ENCODE measurements at regions not wholly inside any gene's neighbourhood (a gene's known extent, or its start where the extent isn't known, plus 50 kb on each side); places are given as distances from the start of the nearest gene placed in this dataset.

DNA sequence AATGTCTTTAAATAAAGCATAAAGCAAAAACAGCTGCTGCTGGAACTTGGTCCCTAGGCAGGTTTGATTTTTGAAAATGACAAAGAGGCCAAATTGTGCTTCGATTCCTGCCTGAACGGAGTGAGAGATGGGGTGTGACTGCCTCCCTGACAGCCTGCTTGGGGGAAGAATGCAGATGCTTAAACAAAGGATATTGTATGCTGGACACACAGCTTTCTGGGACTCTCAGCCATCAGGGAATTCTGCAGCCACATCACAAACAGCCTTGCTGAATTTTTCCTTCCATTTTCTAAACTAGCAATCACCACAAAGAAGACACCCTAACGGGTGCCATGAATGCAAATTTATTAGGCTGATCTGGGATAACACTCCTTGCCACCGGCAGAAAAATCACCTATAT lies 83.9 kb upstream of the CPEB2 start:
- no peak for DNase-seq
- H3K18ac ChIP-seq (ENCODE audit: low read length), result no peak overlapping the region
- H3K14ac ChIP-seq (ENCODE audit: low read length), result no peak overlapping the region
- H3K4me2 ChIP-seq (ENCODE audit: low read length), result no peak overlapping the region
- no peaks in the 10 kb centered on the region for H3K79me2 ChIP-seq (ENCODE audit: control insufficient read depth, insufficient read depth, low read length, poor library complexity)
- no peaks in the 10 kb centered on the region for H3K79me1 ChIP-seq (ENCODE audit: low read length)
- no peak overlapping the region for H3K9ac ChIP-seq (ENCODE audit: low read length)
- no peak overlapping the region for H2AFZ ChIP-seq (ENCODE audit: insufficient read depth, low read length, poor library complexity)
- H3K23ac ChIP-seq (ENCODE audit: low read length), result no peak overlapping the region
- H4K8ac ChIP-seq (ENCODE audit: low read depth, low read length), result no peak overlapping the region
- H4K91ac ChIP-seq (ENCODE audit: low read depth, low read length), result no peak overlapping the region
- no peak overlapping the region for H4K12ac ChIP-seq (ENCODE audit: low read depth, low read length)
- H2BK120ac ChIP-seq (ENCODE audit: insufficient read depth, low read length, poor library complexity), result no peak overlapping the region
- WGBS (ENCODE audit: extremely low coverage, insufficient coverage, insufficient read length), result no CpG with 5 or more reads among the region's 4 CpGs
- no peak overlapping the region for H2BK5ac ChIP-seq (ENCODE audit: low read depth, low read length, poor library complexity)
- no peak overlapping the region for H3K4me3 ChIP-seq (ENCODE audit: low read depth, low read length)
- H3K27me3 ChIP-seq (ENCODE audit: insufficient read depth, low read length), result no peaks in the 10 kb centered on the region
- H3K27ac ChIP-seq (ENCODE audit: low read depth, low read length), result no peak overlapping the region
- H3K4me1 ChIP-seq (ENCODE audit: control insufficient read depth in 1 of 2, insufficient read depth in 2 of 2, low read length in 2 of 2), result no peaks in the 10 kb centered on the region
- no peak overlapping the region for H3K4ac ChIP-seq (ENCODE audit: low read depth, low read length)
- H2AK5ac ChIP-seq (ENCODE audit: low read length), result no peak overlapping the region
- no peak overlapping the region for H2BK12ac ChIP-seq (ENCODE audit: low read length)
- H3K36me3 ChIP-seq (ENCODE audit: control insufficient read depth in 1 of 2, insufficient read depth in 2 of 2, low read length in 2 of 2), result no peaks in the 10 kb centered on the region
- H3K9me3 ChIP-seq (ENCODE audit: insufficient read depth, low read depth, low read length), result no peaks in the 10 kb centered on the region

DNA sequence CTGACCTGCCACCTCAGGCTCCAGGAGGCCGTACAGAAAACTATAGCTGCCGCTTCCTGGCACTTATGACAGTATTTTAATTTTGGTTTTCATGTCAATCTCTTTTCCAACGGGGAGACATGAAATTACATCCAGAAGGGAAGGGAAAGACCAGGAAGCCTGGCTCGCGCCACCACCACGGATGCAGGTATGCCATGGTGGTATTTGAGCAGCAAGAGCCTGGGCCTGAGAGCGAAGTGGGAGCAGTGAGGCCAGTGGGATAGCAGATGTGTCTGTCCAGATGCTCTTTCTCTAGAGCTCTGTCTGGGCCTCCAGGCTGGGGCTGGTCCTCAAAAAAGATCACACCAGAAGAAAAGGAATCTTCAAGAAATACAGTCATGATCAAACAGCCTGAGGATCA lies 82.5 kb upstream of the CPEB2 start:
- no peak overlapping the region for H2BK12ac ChIP-seq (ENCODE audit: low read length)
- no peaks in the 10 kb centered on the region for H3K27me3 ChIP-seq (ENCODE audit: insufficient read depth, low read length)
- no CpG with 5 or more reads among the region's 7 CpGs for WGBS (ENCODE audit: extremely low coverage, insufficient coverage, insufficient read length)
- no peaks in the 10 kb centered on the region for H3K4me1 ChIP-seq (ENCODE audit: control insufficient read depth in 1 of 2, insufficient read depth in 2 of 2, low read length in 2 of 2)
- H2AFZ ChIP-seq (ENCODE audit: insufficient read depth, low read length, poor library complexity), result no peak overlapping the region
- no peak overlapping the region for H3K14ac ChIP-seq (ENCODE audit: low read length)
- no peak for DNase-seq
- no peak overlapping the region for H3K4me3 ChIP-seq (ENCODE audit: low read depth, low read length)
- no peak overlapping the region for H4K8ac ChIP-seq (ENCODE audit: low read depth, low read length)
- H3K79me1 ChIP-seq (ENCODE audit: low read length), result no peaks in the 10 kb centered on the region
- H3K4ac ChIP-seq (ENCODE audit: low read depth, low read length), result no peak overlapping the region
- no peak overlapping the region for H2BK120ac ChIP-seq (ENCODE audit: insufficient read depth, low read length, poor library complexity)
- no peak overlapping the region for H3K4me2 ChIP-seq (ENCODE audit: low read length)
- no peak overlapping the region for H4K12ac ChIP-seq (ENCODE audit: low read depth, low read length)
- H3K23ac ChIP-seq (ENCODE audit: low read length), result no peak overlapping the region
- H2AK5ac ChIP-seq (ENCODE audit: low read length), result no peak overlapping the region
- H4K91ac ChIP-seq (ENCODE audit: low read depth, low read length), result no peak overlapping the region
- H3K36me3 ChIP-seq (ENCODE audit: control insufficient read depth in 1 of 2, insufficient read depth in 2 of 2, low read length in 2 of 2), result no peaks in the 10 kb centered on the region
- H3K79me2 ChIP-seq (ENCODE audit: control insufficient read depth, insufficient read depth, low read length, poor library complexity), result no peaks in the 10 kb centered on the region
- H3K18ac ChIP-seq (ENCODE audit: low read length), result no peak overlapping the region
- H3K27ac ChIP-seq (ENCODE audit: low read depth, low read length), result no peak overlapping the region
- H3K9me3 ChIP-seq (ENCODE audit: insufficient read depth, low read depth, low read length), result no peaks in the 10 kb centered on the region
- no peak overlapping the region for H2BK5ac ChIP-seq (ENCODE audit: low read depth, low read length, poor library complexity)
- no peak overlapping the region for H3K9ac ChIP-seq (ENCODE audit: low read length)

DNA sequence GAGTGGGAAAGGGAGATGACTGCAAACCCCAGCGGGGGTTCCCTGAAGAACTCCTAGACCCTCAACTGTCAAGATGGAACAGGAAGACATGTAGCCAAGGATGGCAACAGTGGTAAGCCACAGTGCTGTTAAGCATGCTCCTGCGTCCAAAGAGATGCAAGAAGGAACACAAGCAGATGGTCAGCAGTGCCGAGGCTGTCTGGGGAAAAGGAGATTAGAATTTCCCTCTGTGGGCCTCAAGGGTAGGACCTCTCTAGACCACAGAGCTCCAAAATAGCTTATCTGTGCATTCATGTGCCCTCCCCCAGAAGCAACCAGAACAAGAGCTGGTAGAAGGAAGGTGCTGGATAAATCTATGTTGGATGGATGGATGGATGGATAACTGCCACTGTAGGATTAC lies 82.0 kb upstream of the CPEB2 start:
- H4K12ac ChIP-seq (ENCODE audit: low read depth, low read length), result no peak overlapping the region
- H3K4me3 ChIP-seq (ENCODE audit: low read depth, low read length), result no peak overlapping the region
- H3K4me2 ChIP-seq (ENCODE audit: low read length), result no peak overlapping the region
- H3K14ac ChIP-seq (ENCODE audit: low read length), result no peak overlapping the region
- no peaks in the 10 kb centered on the region for H3K9me3 ChIP-seq (ENCODE audit: insufficient read depth, low read depth, low read length)
- H3K79me1 ChIP-seq (ENCODE audit: low read length), result no peaks in the 10 kb centered on the region
- no peaks in the 10 kb centered on the region for H3K79me2 ChIP-seq (ENCODE audit: control insufficient read depth, insufficient read depth, low read length, poor library complexity)
- H2AFZ ChIP-seq (ENCODE audit: insufficient read depth, low read length, poor library complexity), result no peak overlapping the region
- H3K18ac ChIP-seq (ENCODE audit: low read length), result no peak overlapping the region
- H2BK120ac ChIP-seq (ENCODE audit: insufficient read depth, low read length, poor library complexity), result no peak overlapping the region
- no peak for DNase-seq
- H2BK5ac ChIP-seq (ENCODE audit: low read depth, low read length, poor library complexity), result no peak overlapping the region
- no peaks in the 10 kb centered on the region for H3K36me3 ChIP-seq (ENCODE audit: control insufficient read depth in 1 of 2, insufficient read depth in 2 of 2, low read length in 2 of 2)
- H2AK5ac ChIP-seq (ENCODE audit: low read length), result no peak overlapping the region
- H3K9ac ChIP-seq (ENCODE audit: low read length), result no peak overlapping the region
- H3K27me3 ChIP-seq (ENCODE audit: insufficient read depth, low read length), result no peaks in the 10 kb centered on the region
- no peak overlapping the region for H3K27ac ChIP-seq (ENCODE audit: low read depth, low read length)
- no CpG with 5 or more reads among the region's 3 CpGs for WGBS (ENCODE audit: extremely low coverage, insufficient coverage, insufficient read length)
- H2BK12ac ChIP-seq (ENCODE audit: low read length), result no peak overlapping the region
- no peak overlapping the region for H3K23ac ChIP-seq (ENCODE audit: low read length)
- H3K4ac ChIP-seq (ENCODE audit: low read depth, low read length), result no peak overlapping the region
- H4K8ac ChIP-seq (ENCODE audit: low read depth, low read length), result no peak overlapping the region
- no peaks in the 10 kb centered on the region for H3K4me1 ChIP-seq (ENCODE audit: control insufficient read depth in 1 of 2, insufficient read depth in 2 of 2, low read length in 2 of 2)
- no peak overlapping the region for H4K91ac ChIP-seq (ENCODE audit: low read depth, low read length)

DNA sequence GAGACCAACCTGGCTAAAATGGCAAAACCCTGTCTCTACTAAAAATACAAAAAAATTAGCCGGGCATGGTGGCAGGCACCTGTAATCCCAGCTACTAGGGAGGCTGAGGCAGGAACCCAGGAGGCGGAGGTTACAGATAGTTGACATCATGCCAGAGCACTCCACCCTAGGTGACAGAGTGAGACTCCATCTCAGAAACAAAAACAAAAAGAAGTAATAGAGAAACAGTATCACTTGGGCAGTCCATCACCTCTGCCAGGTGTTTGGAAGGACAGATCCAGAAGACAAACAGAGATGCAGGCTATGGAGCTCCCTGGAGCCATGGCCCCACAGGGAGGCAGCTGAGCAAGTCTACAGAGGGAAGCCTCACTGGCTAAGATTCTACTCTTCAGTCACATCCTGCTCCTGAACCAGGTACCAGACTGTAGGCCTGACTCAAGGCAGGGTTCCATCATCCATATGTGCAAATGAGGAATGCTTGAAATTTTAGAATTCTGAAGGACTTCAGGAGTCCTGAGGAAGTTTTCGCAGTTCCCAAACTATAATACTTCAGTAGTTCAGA lies 81.4 kb upstream of the CPEB2 start:
- H3K4me1 ChIP-seq (ENCODE audit: control insufficient read depth in 1 of 2, insufficient read depth in 2 of 2, low read length in 2 of 2), result no peaks in the 10 kb centered on the region
- H3K9me3 ChIP-seq (ENCODE audit: insufficient read depth, low read depth, low read length), result no peaks in the 10 kb centered on the region
- H3K79me2 ChIP-seq (ENCODE audit: control insufficient read depth, insufficient read depth, low read length, poor library complexity), result no peaks in the 10 kb centered on the region
- no peak for DNase-seq
- H3K79me1 ChIP-seq (ENCODE audit: low read length), result no peaks in the 10 kb centered on the region
- no peak overlapping the region for H3K4me3 ChIP-seq (ENCODE audit: low read depth, low read length)
- no peak overlapping the region for H2AFZ ChIP-seq (ENCODE audit: insufficient read depth, low read length, poor library complexity)
- no peak overlapping the region for H2AK5ac ChIP-seq (ENCODE audit: low read length)
- H3K4ac ChIP-seq (ENCODE audit: low read depth, low read length), result no peak overlapping the region
- no peaks in the 10 kb centered on the region for H3K27me3 ChIP-seq (ENCODE audit: insufficient read depth, low read length)
- no peak overlapping the region for H3K4me2 ChIP-seq (ENCODE audit: low read length)
- H4K12ac ChIP-seq (ENCODE audit: low read depth, low read length), result no peak overlapping the region
- no peak overlapping the region for H3K18ac ChIP-seq (ENCODE audit: low read length)
- no peaks in the 10 kb centered on the region for H3K36me3 ChIP-seq (ENCODE audit: control insufficient read depth in 1 of 2, insufficient read depth in 2 of 2, low read length in 2 of 2)
- H3K27ac ChIP-seq (ENCODE audit: low read depth, low read length), result no peak overlapping the region
- H3K9ac ChIP-seq (ENCODE audit: low read length), result no peak overlapping the region
- no peak overlapping the region for H4K91ac ChIP-seq (ENCODE audit: low read depth, low read length)
- no peak overlapping the region for H2BK5ac ChIP-seq (ENCODE audit: low read depth, low read length, poor library complexity)
- H3K23ac ChIP-seq (ENCODE audit: low read length), result no peak overlapping the region
- no peak overlapping the region for H2BK120ac ChIP-seq (ENCODE audit: insufficient read depth, low read length, poor library complexity)
- no peak overlapping the region for H2BK12ac ChIP-seq (ENCODE audit: low read length)
- no peak overlapping the region for H3K14ac ChIP-seq (ENCODE audit: low read length)
- WGBS (ENCODE audit: extremely low coverage, insufficient coverage, insufficient read length), result no CpG with 5 or more reads among the region's 3 CpGs
- H4K8ac ChIP-seq (ENCODE audit: low read depth, low read length), result no peak overlapping the region

Measured in trophoblast cell (in vitro differentiated cells and primary cell).